H1 (cell line): ENCODE measurements at regions not wholly inside any gene's neighbourhood (a gene's known extent, or its start where the extent isn't known, plus 50 kb on each side); places are given as distances from the start of the nearest gene placed in this dataset.

Experiments
- EP300 ChIP-seq, 2 experiments: IDR thresholded peaks; 1 replicate in 1 of 2; 2 replicates in 1 of 2; pipeline ENCODE4 v1.6.1; 2011 to 2012; ENCODE audit warnings: low read depth in 2 of 2, low read length in 2 of 2, mild to moderate bottlenecking in 2 of 2, borderline replicate concordance in 1 of 2, inconsistent platforms in 1 of 2, moderate library complexity in 1 of 2
- GABPA ChIP-seq: IDR thresholded peaks from 2 replicates; pipeline ENCODE4 v1.6.1; 2011; ENCODE audit warnings: mild to moderate bottlenecking, low read length, moderate library complexity, borderline replicate concordance; ENCODE audit not compliant: insufficient read depth
- NRF1 ChIP-seq: IDR thresholded peaks from 2 replicates; pipeline ENCODE4 v1.6.1; 2011; ENCODE audit warnings: mild to moderate bottlenecking, low read depth, low read length, improper control_type of control experiment
- RFX5 ChIP-seq: IDR thresholded peaks from 2 replicates; pipeline ENCODE4 v1.6.1; 2011; ENCODE audit warnings: low read depth, low read length, improper control_type of control experiment, borderline replicate concordance

DNA sequence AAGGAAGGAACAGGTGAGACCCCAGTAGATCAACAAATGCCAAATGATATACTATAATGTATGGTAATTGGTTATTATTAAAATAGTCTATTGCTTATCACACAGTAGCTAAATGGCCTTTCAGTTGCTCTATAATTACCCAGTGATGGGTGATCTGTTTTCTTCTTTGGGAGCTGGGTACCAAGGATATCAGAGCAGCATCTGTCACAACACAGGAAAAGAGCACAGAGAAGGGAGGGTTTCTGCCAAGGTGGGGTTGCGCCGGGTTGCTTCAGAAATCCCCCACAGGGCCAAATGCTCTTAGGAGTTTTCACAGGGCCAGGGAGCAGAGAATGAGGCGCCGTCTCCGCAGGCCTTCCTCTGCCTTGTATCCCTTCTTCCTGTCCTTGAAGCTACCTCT, 469.4 kb downstream of the INSC start:
- TF ChIP-seq RFX5 (no peak), GABPA (no peak), EP300 (IDR thresholded peaks at IDR 0.05; ENCODE audit: borderline replicate concordance in 1 of 2, low read depth in 2 of 2, low read length in 2 of 2) (no peak), NRF1 (no peak)
